DOHH2 (cell line): ENCODE measurements at regions not wholly inside any gene's neighbourhood (a gene's known extent, or its start where the extent isn't known, plus 50 kb on each side); places are given as distances from the start of the nearest gene placed in this dataset.

ENCODE experiments used
- H3F3A ChIP-seq: fragments of 200-600 bp; sonication (generic), shearing (Covaris generic); 2 replicates; pipeline ENCODE4 v1.6.0; 2016; ENCODE audit warnings: antibody characterized with exemption, mild to moderate bottlenecking; ENCODE audit not compliant: control insufficient read depth, insufficient read depth
- H3K27ac ChIP-seq: fragments of 200-600 bp; sonication (generic); 2 replicates; pipeline ENCODE4 v1.5.1; 2014; ENCODE audit warnings: low read depth, mild to moderate bottlenecking, low read length, moderate library complexity
- H3K27me3 ChIP-seq: fragments of 200-600 bp; sonication (generic); 2 replicates; pipeline ENCODE4 v1.6.1; 2014; ENCODE audit warnings: mild to moderate bottlenecking, low read length, mixed read lengths; ENCODE audit not compliant: control insufficient read depth
- H3K36me3 ChIP-seq: fragments of 200-600 bp; sonication (generic); 2 replicates; pipeline ENCODE4 v1.6.1; 2014; ENCODE audit warnings: mild to moderate bottlenecking, low read length, moderate library complexity, mixed read lengths; ENCODE audit not compliant: control insufficient read depth
- H3K4me1 ChIP-seq: fragments of 200-600 bp; sonication (generic); 2 replicates; pipeline ENCODE4 v1.6.1; 2014; ENCODE audit warnings: mild to moderate bottlenecking, low read length, mixed read lengths; ENCODE audit not compliant: control insufficient read depth
- H3K4me2 ChIP-seq: fragments of 200-600 bp; sonication (generic); 2 replicates; pipeline ENCODE4 v1.6.0; 2014; ENCODE audit warnings: mild to moderate bottlenecking, low read length, moderate library complexity
- H3K4me3 ChIP-seq: fragments of 200-600 bp; sonication (generic); 2 replicates; pipeline ENCODE4 v1.5.1; 2014; ENCODE audit warnings: mild to moderate bottlenecking, low read length, mixed read lengths
- H3K79me2 ChIP-seq: fragments of 200-600 bp; sonication (generic); 2 replicates; pipeline ENCODE4 v1.6.1; 2014; ENCODE audit warnings: mild to moderate bottlenecking, low read length, mixed read lengths; ENCODE audit not compliant: control insufficient read depth
- H3K9me2 ChIP-seq: fragments of 200-600 bp; sonication (generic); replicated peaks from 2 replicates; pipeline ENCODE4 v1.6.1; 2014; ENCODE audit warnings: mild to moderate bottlenecking, low read length, mixed read lengths; ENCODE audit not compliant: control insufficient read depth
- H3K9me3 ChIP-seq: fragments of 200-600 bp; sonication (generic); 2 replicates; pipeline ENCODE4 v1.6.1; 2014; ENCODE audit warnings: antibody characterized with exemption, low read length, mixed read lengths; ENCODE audit not compliant: control insufficient read depth, insufficient read depth
- H4K20me1 ChIP-seq: fragments of 200-600 bp; sonication (generic); 2 replicates; pipeline ENCODE4 v1.6.0; 2014; ENCODE audit warnings: low read depth, mild to moderate bottlenecking, antibody characterized with exemption, low read length, moderate library complexity; ENCODE audit not compliant: control insufficient read depth, insufficient read depth
- EZH2phosphoT487 ChIP-seq: fragments of 200-600 bp; sonication (generic); IDR thresholded peaks from 2 replicates; pipeline ENCODE4 v1.6.1; 2017; ENCODE audit warnings: borderline replicate concordance, mild to moderate bottlenecking, antibody characterized with exemption, low read length, moderate library complexity, mixed read lengths
- TF ChIP-seq, protein P1 (sequence below): fragments of 200-600 bp; sonication (generic); IDR thresholded peaks from one replicate; pipeline ENCODE4 v1.5.1; 2014; ENCODE audit warnings: antibody characterized with exemption, mild to moderate bottlenecking, low read depth, low read length; ENCODE audit not compliant: poor library complexity, severe bottlenecking

DNA sequence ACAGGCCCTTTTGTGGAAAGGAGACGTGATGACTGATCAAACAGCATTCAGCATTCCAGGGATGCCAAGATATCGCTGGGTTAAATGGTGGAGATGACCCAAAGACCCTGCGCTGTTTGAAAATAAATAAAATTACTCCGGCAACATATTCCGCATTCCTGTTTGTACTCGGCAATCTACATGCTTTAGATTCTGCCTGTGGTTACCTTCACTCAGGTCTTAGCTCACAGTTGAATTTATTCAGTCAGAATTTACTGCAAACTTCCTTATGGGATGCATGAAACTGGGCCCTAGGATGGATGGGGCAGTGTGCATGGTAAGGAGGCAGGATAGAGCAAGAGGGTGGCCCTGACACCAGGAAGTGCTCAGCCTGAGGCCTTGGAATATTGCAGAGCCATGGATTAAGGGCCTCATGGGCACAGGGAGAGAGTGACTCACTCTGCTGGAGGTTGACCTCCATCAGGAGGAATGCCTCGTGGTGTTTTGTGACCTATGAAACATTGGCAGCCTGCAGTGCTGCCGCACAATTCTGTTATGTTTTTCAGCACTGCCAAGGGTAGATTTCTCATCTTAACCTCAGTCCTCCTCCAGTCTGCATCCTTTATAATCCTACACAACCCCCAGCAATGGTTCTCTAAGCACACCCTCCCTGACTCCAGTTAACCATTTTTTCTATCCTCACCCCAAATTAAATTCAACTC, 321.4 kb downstream of the IRS1 start:
- Histone ChIP-seq H3K79me2 (no peaks in the 10 kb centered on the region), H3K27ac (no peak overlapping the region), H3K27me3 (no peaks in the 10 kb centered on the region; the same call in 1 of the 2 replicates), H3K9me3 (no peaks in the 10 kb centered on the region), H3K4me2 (no peak overlapping the region), H3K9me2 (no peaks in the 10 kb centered on the region), H3F3A (no peaks in the 10 kb centered on the region), H3K4me3 (no peak overlapping the region), H3K4me1 (no peaks in the 10 kb centered on the region), H4K20me1 (no peaks in the 10 kb centered on the region), H3K36me3 (no peaks in the 10 kb centered on the region)
- no peak for TF ChIP-seq EZH2phosphoT487
- TF ChIP-seq, protein P1, sequence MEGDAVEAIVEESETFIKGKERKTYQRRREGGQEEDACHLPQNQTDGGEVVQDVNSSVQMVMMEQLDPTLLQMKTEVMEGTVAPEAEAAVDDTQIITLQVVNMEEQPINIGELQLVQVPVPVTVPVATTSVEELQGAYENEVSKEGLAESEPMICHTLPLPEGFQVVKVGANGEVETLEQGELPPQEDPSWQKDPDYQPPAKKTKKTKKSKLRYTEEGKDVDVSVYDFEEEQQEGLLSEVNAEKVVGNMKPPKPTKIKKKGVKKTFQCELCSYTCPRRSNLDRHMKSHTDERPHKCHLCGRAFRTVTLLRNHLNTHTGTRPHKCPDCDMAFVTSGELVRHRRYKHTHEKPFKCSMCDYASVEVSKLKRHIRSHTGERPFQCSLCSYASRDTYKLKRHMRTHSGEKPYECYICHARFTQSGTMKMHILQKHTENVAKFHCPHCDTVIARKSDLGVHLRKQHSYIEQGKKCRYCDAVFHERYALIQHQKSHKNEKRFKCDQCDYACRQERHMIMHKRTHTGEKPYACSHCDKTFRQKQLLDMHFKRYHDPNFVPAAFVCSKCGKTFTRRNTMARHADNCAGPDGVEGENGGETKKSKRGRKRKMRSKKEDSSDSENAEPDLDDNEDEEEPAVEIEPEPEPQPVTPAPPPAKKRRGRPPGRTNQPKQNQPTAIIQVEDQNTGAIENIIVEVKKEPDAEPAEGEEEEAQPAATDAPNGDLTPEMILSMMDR: no peak

GRCh38 chr2:226477221-226478108, 322.2 kb downstream of the IRS1 start:
- H3K36me3 ChIP-seq: no peaks in the 10 kb centered on the region
- no peak overlapping the region for H3K4me2 ChIP-seq
- no peaks in the 10 kb centered on the region for H3K27me3 ChIP-seq
- no peaks in the 10 kb centered on the region for H3K9me3 ChIP-seq
- no peaks in the 10 kb centered on the region for H3K79me2 ChIP-seq
- no peak overlapping the region for H3K27ac ChIP-seq
- TF ChIP-seq, protein P1: no peak
- H3K4me3 ChIP-seq: no peak overlapping the region
- H3K4me1 ChIP-seq: no peaks in the 10 kb centered on the region
- no peaks in the 10 kb centered on the region for H4K20me1 ChIP-seq
- no peaks in the 10 kb centered on the region for H3K9me2 ChIP-seq
- H3F3A ChIP-seq: no peaks in the 10 kb centered on the region

GRCh38 chr2:226475650-226476049, 324.0 kb downstream of the IRS1 start:
- Histone ChIP-seq H3K79me2 (no peaks in the 10 kb centered on the region), H3K27ac (no peak overlapping the region), H3K4me3 (no peak overlapping the region), H3K4me2 (no peak overlapping the region), H3K4me1 (no peaks in the 10 kb centered on the region), H3K9me2 (no peaks in the 10 kb centered on the region), H4K20me1 (no peaks in the 10 kb centered on the region), H3K9me3 (no peaks in the 10 kb centered on the region), H3F3A (no peaks in the 10 kb centered on the region), H3K27me3 (no peaks in the 10 kb centered on the region), H3K36me3 (no peaks in the 10 kb centered on the region)
- no peak for TF ChIP-seq EZH2phosphoT487
- TF ChIP-seq, protein P1: no peak
